CMK (cell line): ENCODE measurements at regions not wholly inside any gene's neighbourhood (a gene's known extent, or its start where the extent isn't known, plus 50 kb on each side); places are given as distances from the start of the nearest gene placed in this dataset.
"Not testable (repeated sequence)": the region's sequence is repeated elsewhere in the genome, so short reads cannot be mapped to it uniquely, and the experiment has no call there.

Experiments used
- DNase-seq: peaks from one replicate; pipeline ENCODE4 v3.0.0-alpha.2; 2010; ENCODE audit warnings: low read depth

GRCh38 chr3:75394562-75395360 is 269.4 kb upstream of the FRG2C start:
- not testable (repeated sequence) for DNase-seq

DNA sequence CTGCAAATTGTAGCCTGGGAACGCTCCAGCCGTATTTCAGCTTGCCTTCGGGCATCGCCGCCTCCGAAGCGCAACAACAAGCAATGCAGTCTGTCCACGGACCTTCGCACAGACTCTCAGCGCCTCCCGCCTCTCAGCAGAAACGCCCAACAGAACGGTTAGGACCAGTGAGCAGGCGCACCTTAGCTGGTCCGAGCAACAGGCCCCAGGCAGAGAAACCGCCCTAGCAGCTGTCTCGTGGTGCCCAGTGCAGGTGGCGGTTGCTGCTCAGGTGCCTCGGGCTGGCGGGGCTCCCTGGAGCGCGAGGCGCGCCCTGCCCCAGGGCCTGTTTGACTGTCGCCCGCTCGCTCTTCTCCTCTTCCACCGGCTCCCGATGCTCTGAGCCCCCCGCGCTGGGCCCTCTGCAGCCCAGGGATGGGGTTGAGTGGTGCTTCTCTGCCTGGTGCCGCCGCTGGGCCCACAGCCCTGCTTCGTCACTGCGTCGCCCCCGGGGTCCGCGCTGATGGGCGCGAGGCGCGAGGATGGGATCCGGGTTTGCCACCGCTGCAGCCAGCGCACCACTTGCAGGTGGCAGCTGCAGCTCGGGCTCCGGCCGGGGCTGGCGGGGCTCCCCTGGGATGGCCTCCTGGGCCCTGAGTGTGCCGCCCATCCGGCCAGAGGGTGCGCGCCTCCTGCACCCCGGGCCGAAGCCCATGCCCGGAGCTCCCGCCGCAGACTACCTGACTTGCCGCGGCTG is 268.4 kb upstream of the FRG2C start:
- no peak for DNase-seq

DNA sequence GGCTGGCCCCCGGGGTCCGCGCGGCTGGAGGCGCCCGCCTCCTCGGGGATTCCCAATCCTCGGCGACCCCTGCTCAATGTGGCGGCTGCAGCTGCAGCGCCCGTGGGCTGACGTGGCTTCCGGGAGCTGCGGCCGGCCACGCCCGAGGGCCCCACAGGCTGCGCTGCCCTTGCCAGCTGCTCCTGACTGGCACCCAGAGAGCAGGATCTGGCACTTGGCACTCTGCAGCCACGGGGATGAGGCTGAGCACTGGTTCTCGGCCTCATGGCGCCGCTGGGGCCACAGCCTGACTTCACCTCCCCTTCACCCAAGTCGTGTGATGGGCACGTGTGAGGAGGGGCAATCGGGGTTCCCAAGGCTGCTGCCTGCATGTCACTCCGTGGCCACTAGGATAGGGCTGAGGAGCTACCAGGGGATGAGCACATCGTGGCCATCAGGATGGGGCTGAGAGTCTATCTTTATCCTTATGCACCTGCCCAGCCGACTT is 267.8 kb upstream of the FRG2C start:
- DNase-seq = no peak

DNA sequence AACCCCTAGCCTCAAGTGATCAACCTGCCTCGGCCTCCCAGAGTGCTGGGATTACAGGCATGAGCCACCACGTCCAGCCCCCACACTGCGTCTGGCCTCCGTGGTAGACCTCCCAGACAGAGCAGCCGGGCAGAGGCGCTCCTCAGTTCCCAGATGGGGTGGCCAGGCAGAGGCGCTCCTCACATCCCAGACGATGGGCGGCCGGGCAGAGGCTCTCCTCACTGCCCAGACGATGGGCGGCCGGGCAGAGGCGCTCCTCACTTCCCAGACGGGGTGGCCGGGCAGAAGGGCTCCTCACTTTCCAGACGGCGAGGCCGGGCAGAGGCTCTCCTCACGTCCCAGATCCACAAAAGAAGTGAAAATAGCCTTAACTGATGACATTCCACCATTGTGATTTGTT is 266.6 kb upstream of the FRG2C start:
- not testable (repeated sequence) for DNase-seq

- DNase-seq = not testable (repeated sequence)
Measured at GRCh38 chr3:75422101-75422945, 241.8 kb upstream of the FRG2C start.

GRCh38 chr3:75425379-75425778 is 238.7 kb upstream of the FRG2C start:
- not testable (repeated sequence) for DNase-seq

GRCh38 chr3:75427486-75427885 is 236.6 kb upstream of the FRG2C start:
- DNase-seq = not testable (repeated sequence)

GRCh38 chr3:75427906-75428305 is 236.2 kb upstream of the FRG2C start:
- not testable (repeated sequence) for DNase-seq

- DNase-seq = peak; percentile 26
Measured at GRCh38 chr3:75429561-75430220, 234.4 kb upstream of the FRG2C start.

DNA sequence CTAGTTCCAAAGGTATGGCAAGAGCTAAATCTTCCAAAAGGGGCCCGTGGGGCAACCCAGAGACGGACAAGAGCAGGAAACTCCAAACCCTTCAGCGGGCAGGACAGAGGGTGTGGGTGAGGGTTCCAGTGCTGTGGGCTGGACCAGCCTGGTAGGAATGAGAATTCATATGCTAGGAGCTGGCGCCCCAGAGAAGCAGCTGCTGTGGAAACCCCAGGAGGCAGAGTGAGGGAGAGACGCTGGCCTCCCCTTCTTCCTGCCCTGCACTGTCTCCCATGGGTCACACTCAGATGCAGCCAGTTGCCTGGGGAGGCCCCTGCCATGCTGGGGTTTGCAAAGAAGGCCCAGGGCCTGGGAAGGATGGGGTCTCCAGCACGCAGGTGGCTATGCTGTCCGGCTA is 233.7 kb upstream of the FRG2C start:
- not testable (repeated sequence) for DNase-seq

DNA sequence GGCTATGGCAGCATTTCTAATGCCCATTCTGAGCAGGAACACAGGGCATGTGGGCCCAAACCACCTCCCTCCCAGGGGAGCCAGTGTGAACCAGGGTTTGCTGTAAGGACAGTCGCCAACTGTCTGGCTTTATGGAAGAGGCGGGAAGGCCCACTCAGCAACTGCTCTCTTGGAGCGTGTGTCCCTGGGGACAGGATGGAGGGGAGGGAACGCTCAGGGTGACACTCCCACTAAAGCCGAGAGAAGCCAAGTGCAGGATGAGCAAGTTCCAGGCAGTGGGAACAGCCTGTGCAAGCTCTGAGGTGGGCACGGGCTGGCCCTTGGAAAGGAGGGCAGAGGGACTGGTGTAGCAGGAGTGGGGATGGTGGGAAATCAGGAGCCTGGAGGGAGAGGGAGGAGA is 233.0 kb upstream of the FRG2C start:
- DNase-seq = not testable (repeated sequence)

DNA sequence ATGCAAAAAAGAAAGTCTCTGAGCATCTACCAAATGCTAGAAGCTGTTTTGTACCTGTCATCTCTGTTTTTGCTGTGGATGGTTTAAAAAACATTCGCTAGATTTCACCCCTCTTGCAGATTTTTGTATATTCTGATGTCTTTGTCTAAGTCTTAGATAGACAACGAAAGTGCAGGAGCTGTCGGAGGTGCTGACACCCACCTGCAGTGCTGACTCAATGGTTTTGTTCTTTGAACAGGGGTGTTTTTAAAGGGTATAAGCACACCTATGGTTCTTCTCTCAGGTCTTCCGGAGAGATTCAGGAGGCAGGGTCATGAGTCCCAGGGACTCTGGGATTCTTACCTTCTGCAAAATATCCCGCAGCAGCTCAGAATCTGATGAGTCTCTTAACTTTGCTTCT is 231.7 kb upstream of the FRG2C start:
- DNase-seq = not testable (repeated sequence)

DNA sequence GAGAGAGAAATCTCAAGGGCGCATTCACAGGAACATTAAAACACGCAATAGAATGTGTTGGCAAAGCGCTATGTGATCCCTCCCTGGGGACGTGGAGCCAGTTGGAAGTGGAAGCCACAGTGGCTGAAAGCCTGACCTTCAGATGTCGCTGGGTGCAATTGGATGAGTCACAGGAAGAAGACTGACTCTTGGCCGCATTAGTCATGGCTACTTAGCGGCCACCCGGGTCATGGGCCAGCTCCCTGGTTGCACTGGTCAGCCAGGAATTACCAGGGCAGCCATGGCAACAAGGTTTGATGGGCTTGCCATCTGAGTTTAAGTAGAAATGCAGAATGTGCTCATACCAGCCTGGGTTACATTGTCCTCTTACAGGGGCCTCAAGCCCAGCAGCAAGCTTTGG is 231.2 kb upstream of the FRG2C start:
- not testable (repeated sequence) for DNase-seq

DNA sequence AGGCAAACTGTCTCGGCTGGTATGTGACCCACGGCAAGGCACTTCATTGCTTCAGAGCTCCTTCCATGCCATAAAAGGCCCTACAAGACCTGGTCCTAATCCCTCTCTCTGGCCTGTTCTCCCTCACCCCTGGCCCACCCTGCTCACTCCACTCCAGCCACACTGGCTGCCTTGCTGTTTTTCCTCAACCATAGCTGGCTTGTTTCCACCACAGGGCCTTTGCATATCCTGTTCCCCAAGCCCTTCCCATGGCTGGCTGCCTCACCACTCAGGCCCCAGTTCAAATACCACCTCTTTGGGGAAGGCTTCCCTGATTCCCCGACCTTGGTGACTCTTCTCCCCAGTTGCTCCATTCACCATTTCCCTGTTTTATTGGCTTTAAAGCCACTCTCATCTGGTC is 230.8 kb upstream of the FRG2C start:
- not testable (repeated sequence) for DNase-seq

DNA sequence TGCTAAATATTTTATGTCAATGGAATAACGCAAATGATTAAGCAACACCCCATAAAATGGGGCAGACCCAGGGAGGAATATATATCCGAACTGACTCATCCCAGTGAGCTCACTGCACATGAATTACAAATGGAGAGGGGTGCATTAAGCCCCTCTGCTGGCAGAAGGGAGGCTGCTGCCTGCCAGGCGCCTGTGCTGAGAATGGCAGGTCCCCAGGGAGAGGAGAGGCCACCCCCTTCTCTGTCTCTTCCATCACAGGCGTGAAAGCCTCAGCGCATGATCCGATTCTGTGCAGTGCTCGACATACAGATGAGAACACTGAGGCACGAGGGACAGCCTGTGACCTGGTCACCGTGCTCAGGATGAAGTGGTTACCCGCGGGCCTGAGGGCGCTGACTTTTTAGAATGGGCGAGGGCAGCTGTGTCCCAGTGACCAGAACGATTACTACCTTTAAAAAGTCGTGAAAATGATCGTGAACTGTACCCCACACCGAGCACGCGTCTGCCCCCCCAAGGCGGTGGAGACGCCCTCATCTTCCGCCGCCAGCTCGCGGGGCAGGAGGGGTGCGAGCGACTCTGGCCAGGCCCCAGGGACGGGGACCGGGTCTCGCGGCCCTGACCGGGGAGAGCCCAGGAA is 229.7 kb upstream of the FRG2C start:
- DNase-seq = not testable (repeated sequence)

- peak; percentile 74 for DNase-seq
Measured at GRCh38 chr3:75434913-75435793, 229.0 kb upstream of the FRG2C start.

GRCh38 chr3:75435794-75436400 is 228.2 kb upstream of the FRG2C start:
- DNase-seq = not testable (repeated sequence)

DNA sequence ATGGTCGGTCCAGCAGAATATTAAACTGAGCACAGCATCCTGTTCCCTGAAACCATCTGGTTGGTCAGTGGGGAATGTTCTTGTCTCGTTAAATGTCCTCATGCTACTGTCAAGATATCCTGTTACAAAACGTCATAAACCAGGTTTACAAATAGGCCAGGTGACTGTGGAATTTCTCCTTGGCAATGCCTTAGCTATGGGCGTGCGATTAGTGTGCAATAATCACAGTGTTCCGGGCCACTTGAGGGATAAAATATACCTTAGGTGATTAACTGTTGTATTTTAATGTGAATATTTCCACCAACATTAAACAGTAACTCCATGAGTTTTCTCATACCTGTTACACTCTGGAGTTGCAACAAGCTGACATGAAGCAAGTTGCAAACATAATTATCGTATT is 223.1 kb upstream of the FRG2C start:
- not testable (repeated sequence) for DNase-seq

DNA sequence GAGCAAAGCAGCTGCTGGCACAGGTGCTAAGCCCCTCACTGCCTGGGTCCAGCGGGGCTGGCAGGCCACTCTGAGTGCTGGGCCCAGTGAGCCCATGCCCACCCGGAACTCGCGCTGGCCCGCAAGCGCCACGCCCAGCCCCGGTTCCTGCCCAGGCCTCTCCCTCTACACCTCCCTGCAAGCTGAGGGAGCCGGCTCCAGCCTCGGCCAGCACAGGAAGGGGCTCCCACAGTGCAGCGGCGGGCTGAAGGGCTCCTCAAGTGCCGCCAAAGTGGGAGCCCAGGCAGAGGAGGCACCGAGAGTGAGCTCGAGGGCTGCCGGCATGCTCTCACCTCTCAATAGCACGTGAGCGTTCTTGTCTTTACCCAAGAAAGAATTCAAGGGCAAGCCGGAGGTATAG is 219.5 kb upstream of the FRG2C start:
- not testable (repeated sequence) for DNase-seq

GRCh38 chr3:75445234-75445633 is 218.9 kb upstream of the FRG2C start:
- not testable (repeated sequence) for DNase-seq
